Neural cell (in vitro differentiated cells): ENCODE measurements at regions not wholly inside any gene's neighbourhood (a gene's known extent, or its start where the extent isn't known, plus 50 kb on each side); places are given as distances from the start of the nearest gene placed in this dataset.

Source experiments
- H2AFZ ChIP-seq: fragments of 200-600, 300-800 bp; sonication (generic), shearing (Covaris generic); 2 replicates; pipeline ENCODE4 v1.6.0; 2014; ENCODE audit warnings: low read depth, mild to moderate bottlenecking, antibody characterized with exemption, low read length, moderate library complexity
- H3F3A ChIP-seq: fragments of 200-600 bp; shearing (Covaris generic); 2 replicates; pipeline ENCODE4 v1.6.1; 2016; ENCODE audit warnings: mild to moderate bottlenecking, moderate library complexity, mixed read lengths, antibody characterized with exemption, low read length; ENCODE audit not compliant: insufficient read depth, poor library complexity, severe bottlenecking
- H3K27ac ChIP-seq: fragments of 200-600, 300-800 bp; sonication (generic), shearing (Covaris generic); 2 replicates; pipeline ENCODE4 v1.5.1; 2014; ENCODE audit warnings: mild to moderate bottlenecking, low read length, moderate library complexity
- H3K27me3 ChIP-seq: fragments of 300-800, 200-600 bp; sonication (generic), shearing (Covaris generic); 2 replicates; pipeline ENCODE4 v1.6.0; 2014; ENCODE audit warnings: mild to moderate bottlenecking, low read depth, low read length, moderate library complexity; ENCODE audit not compliant: insufficient read depth
- H3K36me3 ChIP-seq: fragments of 300-800, 200-600 bp; sonication (generic), shearing (Covaris generic); 2 replicates; pipeline ENCODE4 v1.5.1; 2014; ENCODE audit warnings: mild to moderate bottlenecking, antibody characterized with exemption, low read length, moderate library complexity; ENCODE audit not compliant: insufficient read depth
- H3K4me2 ChIP-seq: fragments of 300-800, 200-600 bp; sonication (generic), shearing (Covaris generic); 2 replicates; pipeline ENCODE4 v1.6.0; 2014; ENCODE audit warnings: mild to moderate bottlenecking, low read length
- H3K4me3 ChIP-seq: fragments of 300-800, 200-600 bp; sonication (generic), shearing (Covaris generic); 2 replicates; pipeline ENCODE4 v1.5.1; 2014; ENCODE audit warnings: mild to moderate bottlenecking, low read length, moderate library complexity
- H3K79me2 ChIP-seq: fragments of 200-600 bp; shearing (Covaris generic); replicated peaks from 2 replicates; pipeline ENCODE4 v1.6.0; 2014; ENCODE audit warnings: mild to moderate bottlenecking, low read length, moderate library complexity; ENCODE audit not compliant: insufficient read depth
- H3K9ac ChIP-seq: fragments of 300-800, 200-600 bp; sonication (generic), shearing (Covaris generic); 2 replicates; pipeline ENCODE4 v1.6.1; 2016; ENCODE audit warnings: mild to moderate bottlenecking, low read length, mixed read lengths
- H3K9me2 ChIP-seq: fragments of 200-600 bp; shearing (Covaris generic); 2 replicates; pipeline ENCODE4 v1.6.1; 2016; ENCODE audit warnings: mild to moderate bottlenecking, low read length, mixed read lengths; ENCODE audit not compliant: insufficient read depth
- H3K9me3 ChIP-seq: fragments of 200-600, 300-800 bp; sonication (generic), shearing (Covaris generic); 2 replicates; pipeline ENCODE4 v1.6.1; 2016; ENCODE audit warnings: mild to moderate bottlenecking, mixed run types, low read length, moderate library complexity, mixed read lengths
- H4K20me1 ChIP-seq: fragments of 200-600 bp; shearing (Covaris generic); 2 replicates; pipeline ENCODE4 v1.6.1; 2016; ENCODE audit warnings: mild to moderate bottlenecking, mixed run types; ENCODE audit not compliant: insufficient read depth
- CTCF ChIP-seq: fragments of 450-650 bp; IDR thresholded peaks from 2 replicates; pipeline ENCODE4 v1.5.1; 2014; ENCODE audit warnings: antibody characterized with exemption, mild to moderate bottlenecking, moderate library complexity; ENCODE audit not compliant: poor library complexity, severe bottlenecking
- EP300 ChIP-seq: fragments of 450-650 bp; conservative IDR thresholded peaks from 2 replicates; pipeline ENCODE4 v1.6.1; 2014; ENCODE audit warnings: antibody characterized with exemption, mild to moderate bottlenecking, moderate library complexity; ENCODE audit not compliant: poor library complexity, severe bottlenecking
- EZH2 ChIP-seq: fragments of 200-600, 300-800 bp; shearing (Covaris generic), sonication (generic); IDR thresholded peaks from 2 replicates; pipeline ENCODE4 v1.6.1; 2014; ENCODE audit warnings: antibody characterized with exemption, low read length, borderline replicate concordance, mild to moderate bottlenecking; ENCODE audit not compliant: insufficient read depth, poor library complexity, severe bottlenecking
- MXI1 ChIP-seq: fragments of 450-650 bp; conservative IDR thresholded peaks from 2 replicates; pipeline ENCODE4 v1.6.1; 2014; ENCODE audit warnings: antibody characterized with exemption, mild to moderate bottlenecking; ENCODE audit not compliant: poor library complexity, severe bottlenecking
- POLR2AphosphoS5 ChIP-seq: IDR thresholded peaks from 2 replicates; pipeline ENCODE4 v1.6.1; 2012
- RAD21 ChIP-seq: fragments of 450-650 bp; conservative IDR thresholded peaks from 2 replicates; pipeline ENCODE4 v1.6.1; 2014; ENCODE audit warnings: antibody characterized with exemption, mild to moderate bottlenecking, moderate library complexity
- REST ChIP-seq: IDR thresholded peaks from 2 replicates; pipeline ENCODE4 v1.6.1; 2012; ENCODE audit warnings: borderline replicate concordance
- SMC3 ChIP-seq: fragments of 450-650 bp; conservative IDR thresholded peaks from 2 replicates; pipeline ENCODE4 v1.6.1; 2014; ENCODE audit warnings: antibody characterized with exemption, mild to moderate bottlenecking, moderate library complexity; ENCODE audit not compliant: poor library complexity
- TAF1 ChIP-seq: IDR thresholded peaks from 2 replicates; pipeline ENCODE4 v1.6.1; 2012; ENCODE audit warnings: low read depth

GRCh38 chr3:188066141-188066540, 87.8 kb upstream of the LPP start:
- no peak overlapping the region for H3K4me3 ChIP-seq
- no peak for TF ChIP-seq EZH2
- no peak for TF ChIP-seq REST
- TF ChIP-seq EP300 = no peak
- TF ChIP-seq SMC3 = no peak
- TF ChIP-seq CTCF = no peak
- no peak for TF ChIP-seq TAF1
- no peak for TF ChIP-seq RAD21
- TF ChIP-seq MXI1 = no peak
- no peak overlapping the region for H2AFZ ChIP-seq
- H3K27ac ChIP-seq = no peak overlapping the region
- no peaks in the 10 kb centered on the region for H3K79me2 ChIP-seq
- no peaks in the 10 kb centered on the region for H4K20me1 ChIP-seq
- no peaks in the 10 kb centered on the region for H3K36me3 ChIP-seq
- no peaks in the 10 kb centered on the region for H3K9me2 ChIP-seq
- no peaks in the 10 kb centered on the region for H3K9me3 ChIP-seq
- no peaks in the 10 kb centered on the region for H3F3A ChIP-seq
- no peak overlapping the region for H3K9ac ChIP-seq
- no peak overlapping the region for H3K4me2 ChIP-seq
- no peaks in the 10 kb centered on the region for H3K27me3 ChIP-seq

- H3K79me2 ChIP-seq = no peaks in the 10 kb centered on the region
- H4K20me1 ChIP-seq = no peaks in the 10 kb centered on the region
- H3K27me3 ChIP-seq = no peaks in the 10 kb centered on the region
- no peaks in the 10 kb centered on the region for H3K9me3 ChIP-seq
- H3K9me2 ChIP-seq = no peaks in the 10 kb centered on the region
- no peak overlapping the region for H2AFZ ChIP-seq
- H3K36me3 ChIP-seq = no peaks in the 10 kb centered on the region
- no peak overlapping the region for H3K4me3 ChIP-seq
- no peak overlapping the region for H3K4me2 ChIP-seq
- H3K9ac ChIP-seq = no peak overlapping the region
- TF ChIP-seq EZH2 (no peak), SMC3 (no peak), REST (no peak), POLR2AphosphoS5 (no peak), TAF1 (no peak), RAD21 (no peak), MXI1 (no peak), CTCF (no peak), EP300 (no peak)
- H3F3A ChIP-seq = no peaks in the 10 kb centered on the region
- H3K27ac ChIP-seq = no peak overlapping the region
Measured at GRCh38 chr3:188067932-188068331, 86.0 kb upstream of the LPP start.
